GM12891 (cell line): ENCODE measurements at regions not wholly inside any gene's neighbourhood (a gene's known extent, or its start where the extent isn't known, plus 50 kb on each side); places are given as distances from the start of the nearest gene placed in this dataset.

Experiments used
- PAX5 ChIP-seq: IDR thresholded peaks from 2 replicates; pipeline ENCODE4 v1.6.1; 2011; ENCODE audit warnings: low read length, moderate library complexity, mild to moderate bottlenecking; ENCODE audit not compliant: insufficient read depth, severe bottlenecking
- POLR2A ChIP-seq: IDR thresholded peaks from 2 replicates; pipeline ENCODE4 v1.6.1; 2011; ENCODE audit warnings: low read depth, low read length, control low read depth
- POLR2AphosphoS5 ChIP-seq: IDR thresholded peaks from 2 replicates; pipeline ENCODE4 v1.6.1; 2011; ENCODE audit warnings: low read depth, low read length, control low read depth
- POU2F2 ChIP-seq: IDR thresholded peaks from 2 replicates; pipeline ENCODE4 v1.6.1; 2011; ENCODE audit warnings: low read depth, mild to moderate bottlenecking, control low read depth, low read length, moderate library complexity
- SPI1 ChIP-seq: IDR thresholded peaks from 2 replicates; pipeline ENCODE4 v1.6.1; 2011; ENCODE audit warnings: low read depth, low read length, control low read depth
- TAF1 ChIP-seq: IDR thresholded peaks from 2 replicates; pipeline ENCODE4 v1.6.1; 2011; ENCODE audit warnings: low read depth, low read length, control low read depth

- TF ChIP-seq TAF1 (no peak), POLR2A (no peak), POLR2AphosphoS5 (no peak), SPI1 (no peak), PAX5 (no peak), POU2F2 (no peak)
Measured at GRCh38 chr9:89844535-89844934, 239.7 kb downstream of the GADD45G start.
